ENCODE measurements at regions not wholly inside any gene's neighbourhood (a gene's known extent, or its start where the extent isn't known, plus 50 kb on each side); places are given as distances from the start of the nearest gene placed in this dataset.

DNA sequence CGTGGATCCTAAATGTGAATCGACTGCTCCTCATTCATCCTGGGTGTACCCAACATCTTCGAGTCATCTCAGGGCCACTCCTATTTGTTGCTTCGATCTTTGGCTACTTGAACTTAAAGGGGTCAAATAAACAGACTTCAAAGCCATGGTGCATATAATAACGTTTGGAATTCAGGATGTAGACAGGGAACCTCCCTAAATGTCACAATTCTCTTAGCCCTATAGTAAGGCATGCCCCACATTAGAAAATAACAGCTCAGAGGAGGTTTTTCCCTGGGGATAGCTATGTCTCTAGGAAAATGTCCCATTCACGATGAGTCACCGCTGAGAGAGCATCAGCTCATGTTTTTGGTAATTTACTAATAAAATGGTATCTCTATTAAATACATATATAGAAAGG, 54.8 kb upstream of the BMP6 start:
- Histone ChIP-seq H3K27me3 (replicated peaks; ENCODE audit: insufficient read depth, low read depth, low read length, poor library complexity) (no peaks in the 10 kb centered on the region), H3K27ac (ENCODE audit: low read depth, low read length, poor library complexity, severe bottlenecking) (no peak overlapping the region), H3K9me3 (ENCODE audit: low read depth, low read length, poor library complexity, severe bottlenecking) (no peaks in the 10 kb centered on the region), H3K4me1 (ENCODE audit: insufficient read depth, low read length, poor library complexity, severe bottlenecking) (no peaks in the 10 kb centered on the region), H3K4me3 (ENCODE audit: low read depth, low read length, poor library complexity, severe bottlenecking) (no peak overlapping the region), H3K36me3 (ENCODE audit: insufficient read depth, low read length, poor library complexity, severe bottlenecking) (no peaks in the 10 kb centered on the region)
- intact Hi-C loops (cut with micrococcal nuclease; ENCODE audit: unreplicated experiment): no loop called here
- BruUV-seq (replicated peaks): no TSS peak
- TF ChIP-seq EZH2 (IDR thresholded peaks at IDR 0.05; ENCODE audit: borderline replicate concordance, low read depth, low read length, poor library complexity, severe bottlenecking): no peak
- TF ChIP-seq CTCF (conservative IDR thresholded peaks at IDR 0.05; ENCODE audit: low read depth, low read length): no peak
- ChIA-PET POLR2A (ENCODE audit: low non-redundant PET) (no interaction called here), CTCF (no interaction called here)
- peak; percentile 24 for DNase-seq (ENCODE audit: low spot score)

- TF ChIP-seq EZH2 (IDR thresholded peaks at IDR 0.05; ENCODE audit: borderline replicate concordance, low read depth, low read length, poor library complexity, severe bottlenecking) (no peak), CTCF (conservative IDR thresholded peaks at IDR 0.05; ENCODE audit: low read depth, low read length) (no peak)
- Histone ChIP-seq H3K27ac (ENCODE audit: low read depth, low read length, poor library complexity, severe bottlenecking) (no peak overlapping the region), H3K4me1 (ENCODE audit: insufficient read depth, low read length, poor library complexity, severe bottlenecking) (no peaks in the 10 kb centered on the region), H3K4me3 (ENCODE audit: low read depth, low read length, poor library complexity, severe bottlenecking) (no peak overlapping the region), H3K27me3 (replicated peaks; ENCODE audit: insufficient read depth, low read depth, low read length, poor library complexity) (no peaks in the 10 kb centered on the region), H3K36me3 (ENCODE audit: insufficient read depth, low read length, poor library complexity, severe bottlenecking) (no peaks in the 10 kb centered on the region), H3K9me3 (ENCODE audit: low read depth, low read length, poor library complexity, severe bottlenecking) (no peaks in the 10 kb centered on the region)
- CTCF ChIA-PET: no interaction called here
- DNase-seq (ENCODE audit: low spot score): no peak
- intact Hi-C loops (cut with micrococcal nuclease; ENCODE audit: unreplicated experiment): no loop called here
- no TSS peak for BruUV-seq (replicated peaks)
- POLR2A ChIA-PET (ENCODE audit: low non-redundant PET): no interaction called here
Observed at GRCh38 chr6:7671581-7671980, 54.3 kb upstream of the BMP6 start.

- DNase-seq (ENCODE audit: low spot score): no peak
- CTCF ChIA-PET: no interaction called here
- POLR2A ChIA-PET (ENCODE audit: low non-redundant PET): no interaction called here
- Histone ChIP-seq H3K4me3 (ENCODE audit: low read depth, low read length, poor library complexity, severe bottlenecking) (no peak overlapping the region), H3K36me3 (ENCODE audit: insufficient read depth, low read length, poor library complexity, severe bottlenecking) (no peaks in the 10 kb centered on the region), H3K27ac (ENCODE audit: low read depth, low read length, poor library complexity, severe bottlenecking) (no peak overlapping the region), H3K9me3 (ENCODE audit: low read depth, low read length, poor library complexity, severe bottlenecking) (no peaks in the 10 kb centered on the region), H3K27me3 (replicated peaks; ENCODE audit: insufficient read depth, low read depth, low read length, poor library complexity) (no peaks in the 10 kb centered on the region), H3K4me1 (ENCODE audit: insufficient read depth, low read length, poor library complexity, severe bottlenecking) (no peaks in the 10 kb centered on the region)
- intact Hi-C loops (cut with micrococcal nuclease; ENCODE audit: unreplicated experiment): no loop called here
- TF ChIP-seq CTCF (conservative IDR thresholded peaks at IDR 0.05; ENCODE audit: low read depth, low read length) (no peak), EZH2 (IDR thresholded peaks at IDR 0.05; ENCODE audit: borderline replicate concordance, low read depth, low read length, poor library complexity, severe bottlenecking) (no peak)
- no TSS peak for BruUV-seq (replicated peaks)
Observed at GRCh38 chr6:7672066-7673062, 53.5 kb upstream of the BMP6 start.
